Transverse colon (tissue), 4 donors: ENCODE measurements at regions not wholly inside any gene's neighbourhood (a gene's known extent, or its start where the extent isn't known, plus 50 kb on each side); places are given as distances from the start of the nearest gene placed in this dataset.
A peak's percentile ranks its signal among the peaks of the same experiment; 100 is the strongest.
"Not testable (repeated sequence)": the region's sequence is repeated elsewhere in the genome, so short reads cannot be mapped to it uniquely, and the experiment has no call there.

Source experiments
- DNase-seq: peaks from one replicate; pipeline ENCODE4 v3.0.0-alpha.2; 2019
- H3K27ac ChIP-seq, 4 donors: fragments of 200-600 bp; sonication (generic); 2 replicates each; pipeline ENCODE4 v1.5.1; 2016 to 2018; ENCODE audit warnings: inconsistent platforms in 4 of 4
- H3K27me3 ChIP-seq: fragments of 200-600 bp; sonication (generic); 2 replicates; pipeline ENCODE4 v1.5.1; 2017; ENCODE audit warnings: inconsistent platforms
- H3K36me3 ChIP-seq, 4 donors: fragments of 200-600 bp; sonication (generic); 2 replicates each; pipeline ENCODE4 v1.5.1; 2017 to 2019; ENCODE audit warnings: inconsistent platforms in 4 of 4
- H3K4me1 ChIP-seq, 4 donors: fragments of 200-600 bp; sonication (generic); 2 replicates each; pipeline ENCODE4 v1.5.1; 2017 to 2020; ENCODE audit warnings: inconsistent platforms in 4 of 4
- H3K4me3 ChIP-seq, 4 donors: fragments of 200-600 bp; sonication (generic); 1 replicate in 1 of 4; 2 replicates in 3 of 4; pipeline versions ENCODE4 v1.5.1 to v1.6.1; 2017 to 2019; ENCODE audit warnings: inconsistent platforms in 4 of 4
- H3K9me3 ChIP-seq, 2 donors: fragments of 200-600 bp; sonication (generic); 2 replicates each; pipeline ENCODE4 v1.5.1; 2017 to 2019; ENCODE audit warnings: inconsistent platforms in 2 of 2
- CTCF ChIP-seq, 5 experiments: fragments of 200-600 bp in 3 of 5; fragments of 450-650 bp in 2 of 5; sonication (generic) in 3 of 5; IDR thresholded peaks; 1 replicate in 2 of 5; 2 replicates in 3 of 5; pipeline ENCODE4 v1.5.1; 2016 to 2017; ENCODE audit warnings: antibody characterized with exemption in 5 of 5, inconsistent platforms in 3 of 5, mild to moderate bottlenecking in 2 of 5, moderate library complexity in 1 of 5
- EP300 ChIP-seq: sonication (generic); formaldehyde crosslinking; IDR thresholded peaks from one replicate; pipeline ENCODE4 v1.6.1; 2017; ENCODE audit warnings: antibody characterized with exemption, low read depth
- POLR2A ChIP-seq: fragments of 450-650 bp; IDR thresholded peaks from one replicate; pipeline ENCODE4 v1.6.1; 2016; ENCODE audit warnings: antibody characterized with exemption, mild to moderate bottlenecking, moderate library complexity
- POLR2AphosphoS5 ChIP-seq, 3 donors: sonication (generic); formaldehyde crosslinking; IDR thresholded peaks; one replicate each; pipeline ENCODE4 v1.6.1; 2016; ENCODE audit warnings: antibody characterized with exemption in 3 of 3
- WGBS, 2 donors: methylation state at CpG; one replicate each; pipeline ENCODE4 v1.1.5; 2018; ENCODE audit warnings: low coverage in 1 of 2; 5-methylcytosine and 5-hydroxymethylcytosine counted together
- in situ Hi-C, 4 donors: fragments of 200-750 bp; cut with MboI; loops; one replicate each; pipeline versions ENCODE4 v1.15.0 to v1.15.1; 2017; ENCODE audit warnings: low sequenced_read_pairs in 3 of 4, low pct_ligation_motif_present in 1 of 4, low pct_unique_long_range_greater_than_20kb in 1 of 4
- intact Hi-C: fragments of 100-400 bp; cut with DNase I; formaldehyde crosslinking; loops from one replicate; pipeline ENCODE4 v1.15.1; 2023; ENCODE audit warnings: low total_unique reads

- no peaks in the 10 kb centered on the region for H3K9me3 ChIP-seq
- no peaks in the 10 kb centered on the region for H3K36me3 ChIP-seq
- peaks cover 3% of the 10 kb centered on the region for H3K27me3 ChIP-seq
- no peaks in the 10 kb centered on the region for H3K4me1 ChIP-seq
- H3K27ac ChIP-seq = no peak overlapping the region
- no peak for DNase-seq
- TF ChIP-seq EP300 (no peak), CTCF (IDR thresholded peaks at IDR 0.05) (peak in 4 of 5 experiments; percentile 24 to 28 (median 28))
- no peak overlapping the region for H3K4me3 ChIP-seq
- intact Hi-C loops (loop anchor here (5.0 kb wide), 1 partner anchor 221 kb away; no protein-coding TSS in a partner anchor), in situ Hi-C loops (loop anchor here (10.0 to 25.0 kb wide), 2 partner anchors 211 to 213 kb away; no protein-coding TSS in a partner anchor)
- WGBS, 2 donors = 37 to 40% methylated on average over 3 of the region's 3 CpGs
These were observed 379.3 kb upstream of the SGCG start for GRCh38 chr13:22801402-22802003.

GRCh38 chr13:22812793-22813192 lies 368.0 kb upstream of the SGCG start:
- intact Hi-C loops (no loop called here), in situ Hi-C loops (loop anchor here in 2 of 4 donors (25.0 kb wide), 1 partner anchor 200 kb away; no protein-coding TSS in a partner anchor)
- 16 to 25% methylated on average over 2 to 3 of the region's 3 CpGs for WGBS, 2 donors
- H3K4me3 ChIP-seq = no peak overlapping the region
- H3K27me3 ChIP-seq = no peaks in the 10 kb centered on the region
- peak; percentile 15 for DNase-seq
- no peaks in the 10 kb centered on the region for H3K4me1 ChIP-seq
- H3K9me3 ChIP-seq = no peaks in the 10 kb centered on the region
- TF ChIP-seq POLR2AphosphoS5 (IDR thresholded peaks at IDR 0.05) = no peak
- no peak for TF ChIP-seq POLR2A
- TF ChIP-seq CTCF (IDR thresholded peaks at IDR 0.05) = no peak
- TF ChIP-seq EP300 = no peak
- H3K36me3 ChIP-seq = no peaks in the 10 kb centered on the region
- no peak overlapping the region for H3K27ac ChIP-seq

- H3K4me1 ChIP-seq, DNase-seq, H3K27ac ChIP-seq, H3K36me3 ChIP-seq, intact Hi-C loops, H3K9me3 ChIP-seq, H3K4me3 ChIP-seq, H3K27me3 ChIP-seq: not testable (repeated sequence)
- in situ Hi-C loops = loop anchor here in 2 of 4 donors (25.0 kb wide), 1 partner anchor 199 kb away; no protein-coding TSS in a partner anchor
- WGBS, 2 donors = 46 to 50% methylated on average over 16 to 21 of the region's 21 CpGs
These were observed 367.0 kb upstream of the SGCG start for GRCh38 chr13:22813531-22814377.

- in situ Hi-C loops = loop anchor here in 2 of 4 donors (25.0 kb wide), 1 partner anchor 198 kb away; no protein-coding TSS in a partner anchor
- DNase-seq, H3K4me1 ChIP-seq, H3K27ac ChIP-seq, H3K27me3 ChIP-seq, intact Hi-C loops, H3K4me3 ChIP-seq, H3K9me3 ChIP-seq, H3K36me3 ChIP-seq: not testable (repeated sequence)
- WGBS, 2 donors = 78 to 82% methylated on average over 6 to 8 of the region's 8 CpGs
These were observed 366.3 kb upstream of the SGCG start for GRCh38 chr13:22814433-22814832.

GRCh38 chr13:22821589-22821988 lies 359.2 kb upstream of the SGCG start:
- Histone ChIP-seq H3K36me3 (no peaks in the 10 kb centered on the region), H3K9me3 (no peaks in the 10 kb centered on the region), H3K27ac (no peak overlapping the region), H3K27me3 (no peaks in the 10 kb centered on the region), H3K4me3 (no peak overlapping the region), H3K4me1 (no peaks in the 10 kb centered on the region)
- in situ Hi-C loops = loop anchor here in 2 of 4 donors (25.0 kb wide), 1 partner anchor 191 kb away; no protein-coding TSS in a partner anchor
- no peak for DNase-seq
- WGBS, 2 donors = 93 to 100% methylated on average over 1 to 2 of the region's 2 CpGs
- intact Hi-C loops = no loop called here
- TF ChIP-seq POLR2AphosphoS5 (IDR thresholded peaks at IDR 0.05) (no peak), EP300 (no peak), POLR2A (no peak), CTCF (IDR thresholded peaks at IDR 0.05) (no peak)
